GM23248 (cell line): ENCODE measurements at regions not wholly inside any gene's neighbourhood (a gene's known extent, or its start where the extent isn't known, plus 50 kb on each side); places are given as distances from the start of the nearest gene placed in this dataset.

Experiments
- DNase-seq: peaks from one replicate; pipeline ENCODE4 v3.0.0-alpha.2; 2015
- H2AFZ ChIP-seq: fragments of 200-600 bp; sonication (generic); 2 replicates; pipeline ENCODE4 v1.6.1; 2016; ENCODE audit warnings: antibody characterized with exemption
- H3F3A ChIP-seq: fragments of 200-600 bp; sonication (generic); 2 replicates; pipeline ENCODE4 v1.6.1; 2016; ENCODE audit warnings: mild to moderate bottlenecking, antibody characterized with exemption, mixed run types; ENCODE audit not compliant: insufficient read depth
- H3K27ac ChIP-seq: fragments of 200-600 bp; sonication (generic); 2 replicates; pipeline ENCODE4 v1.5.1; 2016; ENCODE audit warnings: mild to moderate bottlenecking
- H3K27me3 ChIP-seq: fragments of 200-600 bp; sonication (generic); replicated peaks from 2 replicates; pipeline ENCODE4 v1.6.1; 2016; ENCODE audit warnings: mild to moderate bottlenecking; ENCODE audit not compliant: insufficient read depth
- H3K36me3 ChIP-seq: fragments of 200-600 bp; sonication (generic); 2 replicates; pipeline ENCODE4 v1.6.1; 2016; ENCODE audit warnings: low read depth, mild to moderate bottlenecking
- H3K4me1 ChIP-seq: fragments of 200-600 bp; sonication (generic); 2 replicates; pipeline ENCODE4 v1.6.1; 2016; ENCODE audit warnings: mild to moderate bottlenecking; ENCODE audit not compliant: insufficient read depth
- H3K4me2 ChIP-seq: fragments of 200-600 bp; sonication (generic); one replicate; pipeline ENCODE4 v1.6.1; 2016; ENCODE audit warnings: mild to moderate bottlenecking; ENCODE audit not compliant: unreplicated experiment
- H3K4me3 ChIP-seq: fragments of 200-600 bp; sonication (generic); 2 replicates; pipeline ENCODE4 v1.5.1; 2016; ENCODE audit warnings: mild to moderate bottlenecking
- H3K79me2 ChIP-seq: fragments of 200-600 bp; sonication (generic); 2 replicates; pipeline ENCODE4 v1.6.1; 2016; ENCODE audit warnings: mild to moderate bottlenecking; ENCODE audit not compliant: insufficient read depth
- H3K9ac ChIP-seq: fragments of 200-600 bp; sonication (generic); 2 replicates; pipeline ENCODE4 v1.6.1; 2016; ENCODE audit warnings: mild to moderate bottlenecking
- H3K9me2 ChIP-seq: fragments of 200-600 bp; sonication (generic); 2 replicates; pipeline ENCODE4 v1.6.1; 2016; ENCODE audit warnings: mixed run types, mild to moderate bottlenecking, moderate library complexity; ENCODE audit not compliant: insufficient read depth
- H3K9me3 ChIP-seq: fragments of 200-600 bp; sonication (generic); one replicate; pipeline ENCODE4 v1.6.1; 2017; ENCODE audit warnings: low read depth
- H4K20me1 ChIP-seq: fragments of 200-600 bp; sonication (generic); 2 replicates; pipeline ENCODE4 v1.6.0; 2016; ENCODE audit not compliant: insufficient read depth
- EZH2 ChIP-seq: fragments of 200-600 bp; sonication (generic); IDR thresholded peaks from 2 replicates; pipeline ENCODE4 v1.6.1; 2018; ENCODE audit warnings: antibody characterized with exemption, mild to moderate bottlenecking; ENCODE audit not compliant: insufficient read depth, poor library complexity, severe bottlenecking
- EZH2phosphoT487 ChIP-seq: fragments of 200-600 bp; sonication (generic); IDR thresholded peaks from 2 replicates; pipeline ENCODE4 v1.6.1; 2018; ENCODE audit warnings: antibody characterized with exemption, moderate library complexity, mild to moderate bottlenecking, low read depth; ENCODE audit not compliant: insufficient read depth
- WGBS, 2 experiments: methylation state at CpG; one replicate each; pipeline ENCODE4 v1.1.6; 2015 to 2017; ENCODE audit warnings: low lambda C conversion rate in 2 of 2, low coverage in 1 of 2; ENCODE audit errors: missing lambda C conversion rate in 2 of 2; 5-methylcytosine and 5-hydroxymethylcytosine counted together
- in situ Hi-C: fragments of 300-500 bp; cut with MboI; formaldehyde crosslinking; loops from 2 replicates; pipeline ENCODE4 v1.15.0; 2020

DNA sequence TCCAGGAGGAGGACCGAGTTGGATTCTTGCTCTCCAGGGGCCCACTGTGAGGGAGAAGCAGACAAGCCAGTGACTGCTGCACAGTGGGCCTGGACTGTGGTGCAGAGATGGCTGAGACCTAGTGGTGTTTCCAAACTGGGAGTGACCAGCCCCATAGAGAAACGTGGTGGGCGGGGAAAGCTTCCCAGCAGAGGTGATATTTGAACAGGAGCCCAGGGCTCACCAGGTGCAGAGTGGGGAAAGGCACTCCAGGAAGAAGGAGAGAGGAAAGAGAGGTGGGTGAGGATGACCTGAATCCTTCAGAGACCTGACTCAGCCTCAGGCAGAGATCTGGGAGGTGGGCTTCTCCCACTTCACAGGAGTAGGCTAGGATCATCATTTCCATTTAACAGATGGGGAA is 52.1 kb upstream of the RASD2 start:
- Histone ChIP-seq H4K20me1 (no peaks in the 10 kb centered on the region), H3K9me3 (no peaks in the 10 kb centered on the region), H3K36me3 (no peaks in the 10 kb centered on the region), H2AFZ (no peak overlapping the region), H3K4me2 (no peak overlapping the region), H3K4me1 (no peaks in the 10 kb centered on the region; the same call in 1 of the 2 replicates), H3K79me2 (no peaks in the 10 kb centered on the region), H3K4me3 (no peak overlapping the region), H3K9ac (no peak overlapping the region), H3K9me2 (no peaks in the 10 kb centered on the region), H3F3A (no peaks in the 10 kb centered on the region), H3K27me3 (no peaks in the 10 kb centered on the region), H3K27ac (no peak overlapping the region)
- in situ Hi-C loops = no loop called here
- 34 to 37% methylated on average over 3 of the region's 3 CpGs for WGBS, 2 experiments
- no peak for DNase-seq
- TF ChIP-seq EZH2phosphoT487 = no peak
- no peak for TF ChIP-seq EZH2

DNA sequence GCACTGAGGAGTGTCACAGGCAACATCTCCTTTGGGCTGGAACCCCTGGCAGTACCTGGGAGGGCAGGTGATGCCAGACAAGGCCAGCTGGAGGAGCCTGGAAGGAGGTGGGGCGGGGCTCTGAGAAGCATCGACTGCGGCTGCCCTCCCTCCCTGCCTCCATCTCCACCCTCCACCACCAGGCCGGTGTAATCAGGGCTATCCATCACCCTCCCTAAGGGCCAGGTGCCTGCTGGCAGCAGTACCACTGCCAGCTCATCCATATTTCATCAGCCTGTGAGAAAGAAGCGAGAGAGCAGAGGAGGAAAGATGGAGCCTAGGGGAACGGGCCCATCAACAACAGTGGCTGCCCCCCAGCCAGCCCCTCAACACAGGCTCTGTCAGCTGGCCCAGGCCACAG is 51.4 kb upstream of the RASD2 start:
- Histone ChIP-seq H3K4me3 (no peak overlapping the region), H2AFZ (no peak overlapping the region), H3K27me3 (no peaks in the 10 kb centered on the region), H4K20me1 (no peaks in the 10 kb centered on the region), H3K9ac (no peak overlapping the region), H3K9me3 (no peaks in the 10 kb centered on the region), H3K9me2 (no peaks in the 10 kb centered on the region), H3K4me2 (no peak overlapping the region), H3K79me2 (no peaks in the 10 kb centered on the region), H3K36me3 (no peaks in the 10 kb centered on the region), H3F3A (no peaks in the 10 kb centered on the region), H3K27ac (no peak overlapping the region), H3K4me1 (no peaks in the 10 kb centered on the region; the same call in 1 of the 2 replicates)
- WGBS, 2 experiments = 69 to 74% methylated on average over 4 to 6 of the region's 6 CpGs
- DNase-seq = peak; percentile 32
- no peak for TF ChIP-seq EZH2
- no peak for TF ChIP-seq EZH2phosphoT487
- in situ Hi-C loops = no loop called here
